Gastroesophageal sphincter (tissue), 3 donors: ENCODE measurements at regions not wholly inside any gene's neighbourhood (a gene's known extent, or its start where the extent isn't known, plus 50 kb on each side); places are given as distances from the start of the nearest gene placed in this dataset.

ENCODE experiments used
- EP300 ChIP-seq: sonication (generic); formaldehyde crosslinking; IDR thresholded peaks from one replicate; pipeline ENCODE4 v1.6.1; 2017; ENCODE audit warnings: antibody characterized with exemption, mild to moderate bottlenecking
- POLR2A ChIP-seq, 2 donors: fragments of 450-650 bp; IDR thresholded peaks; one replicate each; pipeline ENCODE4 v1.6.1; 2017; ENCODE audit warnings: antibody characterized with exemption in 2 of 2, mild to moderate bottlenecking in 2 of 2, moderate library complexity in 1 of 2
- TF ChIP-seq, protein P1 (sequence below), 4 experiments: fragments of 200-600 bp in 2 of 4; fragments of 450-650 bp in 2 of 4; sonication (generic) in 1 of 4; IDR thresholded peaks; one replicate each; pipeline ENCODE4 v1.5.1; 2017 to 2019; ENCODE audit warnings: antibody characterized with exemption in 4 of 4, mild to moderate bottlenecking in 2 of 4, moderate library complexity in 2 of 4

DNA sequence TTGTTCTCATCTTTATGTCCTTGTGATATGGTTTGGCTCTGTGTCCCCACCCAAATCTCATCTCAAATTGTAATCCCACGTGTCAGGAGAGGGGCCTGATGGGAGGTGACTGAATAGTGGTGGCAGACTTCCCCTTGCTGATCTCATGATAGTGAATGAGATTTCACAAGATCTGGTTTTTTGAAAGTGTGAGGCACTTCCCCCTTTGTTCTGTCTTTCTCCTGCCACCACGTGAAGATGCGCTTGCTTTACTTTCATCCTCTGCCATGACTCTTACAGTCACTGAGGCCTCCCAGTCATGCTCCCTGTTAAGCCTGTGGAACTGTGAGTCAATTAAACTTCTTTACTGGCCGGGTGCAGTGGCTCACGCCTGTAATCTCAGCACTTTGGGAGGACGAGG is 161.0 kb downstream of the HERPUD2 start:
- TF ChIP-seq, protein P1, sequence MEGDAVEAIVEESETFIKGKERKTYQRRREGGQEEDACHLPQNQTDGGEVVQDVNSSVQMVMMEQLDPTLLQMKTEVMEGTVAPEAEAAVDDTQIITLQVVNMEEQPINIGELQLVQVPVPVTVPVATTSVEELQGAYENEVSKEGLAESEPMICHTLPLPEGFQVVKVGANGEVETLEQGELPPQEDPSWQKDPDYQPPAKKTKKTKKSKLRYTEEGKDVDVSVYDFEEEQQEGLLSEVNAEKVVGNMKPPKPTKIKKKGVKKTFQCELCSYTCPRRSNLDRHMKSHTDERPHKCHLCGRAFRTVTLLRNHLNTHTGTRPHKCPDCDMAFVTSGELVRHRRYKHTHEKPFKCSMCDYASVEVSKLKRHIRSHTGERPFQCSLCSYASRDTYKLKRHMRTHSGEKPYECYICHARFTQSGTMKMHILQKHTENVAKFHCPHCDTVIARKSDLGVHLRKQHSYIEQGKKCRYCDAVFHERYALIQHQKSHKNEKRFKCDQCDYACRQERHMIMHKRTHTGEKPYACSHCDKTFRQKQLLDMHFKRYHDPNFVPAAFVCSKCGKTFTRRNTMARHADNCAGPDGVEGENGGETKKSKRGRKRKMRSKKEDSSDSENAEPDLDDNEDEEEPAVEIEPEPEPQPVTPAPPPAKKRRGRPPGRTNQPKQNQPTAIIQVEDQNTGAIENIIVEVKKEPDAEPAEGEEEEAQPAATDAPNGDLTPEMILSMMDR (IDR thresholded peaks at IDR 0.05), result no peak
- TF ChIP-seq EP300, result no peak
- TF ChIP-seq POLR2A (IDR thresholded peaks at IDR 0.05), result no peak
